Stimulated activated CD4-positive, alpha-beta T cell treated with anti-CD3 and anti-CD28 coated beads, Interleukin-2, amount 100 ng/mL, for 48 hours (primary cell): ENCODE measurements at regions not wholly inside any gene's neighbourhood (a gene's known extent, or its start where the extent isn't known, plus 50 kb on each side); places are given as distances from the start of the nearest gene placed in this dataset.
"Not testable (repeated sequence)": the region's sequence is repeated elsewhere in the genome, so short reads cannot be mapped to it uniquely, and the experiment has no call there.

Source experiments
- DNase-seq, 2 donors: peaks; one replicate each; pipeline ENCODE4 v3.0.0-alpha.2; 2020

DNA sequence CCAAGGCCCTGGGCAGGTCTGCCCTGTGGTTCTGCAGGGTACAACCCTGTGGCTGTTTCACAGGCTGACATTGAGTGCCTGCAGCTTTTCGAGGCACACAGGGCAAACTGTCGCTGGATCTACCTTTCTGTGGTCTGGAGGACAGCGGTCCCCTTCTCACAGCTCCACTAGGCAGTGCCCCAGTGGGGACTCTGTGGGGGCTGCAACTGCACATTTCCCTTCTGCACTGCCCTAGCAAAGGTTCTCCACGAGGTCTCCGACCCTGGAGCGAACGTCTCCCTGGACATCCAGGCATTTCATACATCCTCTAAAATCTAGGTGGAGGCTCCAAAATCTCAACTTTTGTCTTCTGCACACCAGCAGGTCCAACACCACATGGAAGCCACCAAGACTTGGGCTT lies 1645.2 kb upstream of the CDH6 start:
- no peak for DNase-seq

DNA sequence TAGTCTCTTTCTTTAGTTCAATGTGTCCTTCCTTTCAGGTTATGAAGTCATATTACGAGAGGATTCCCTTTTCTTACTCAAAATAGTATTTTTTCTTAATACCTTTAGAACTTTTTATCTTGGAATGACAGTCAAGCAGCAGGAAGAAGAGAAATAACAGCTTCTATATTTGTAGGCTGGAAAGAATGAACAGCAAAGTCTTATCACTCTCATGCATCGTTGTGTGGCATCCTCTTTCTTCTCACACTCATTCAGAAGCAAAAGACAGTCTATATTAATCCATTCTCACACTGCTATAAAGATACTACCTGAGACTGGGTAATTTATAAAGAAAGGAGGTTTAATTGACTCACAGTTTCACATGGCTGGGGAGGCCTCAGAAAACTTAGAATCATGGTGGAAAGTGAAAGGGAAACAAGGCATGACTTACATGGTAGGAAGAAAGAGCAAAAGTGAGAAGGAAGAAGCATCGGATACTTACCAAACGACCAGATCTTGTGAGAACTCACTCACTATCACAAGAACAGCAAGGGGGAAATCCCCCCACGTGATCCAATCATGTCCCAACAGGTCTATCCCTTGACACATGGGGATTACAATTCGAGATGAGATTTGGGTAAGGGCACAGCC lies 1646.1 kb upstream of the CDH6 start:
- no peak for DNase-seq

DNA sequence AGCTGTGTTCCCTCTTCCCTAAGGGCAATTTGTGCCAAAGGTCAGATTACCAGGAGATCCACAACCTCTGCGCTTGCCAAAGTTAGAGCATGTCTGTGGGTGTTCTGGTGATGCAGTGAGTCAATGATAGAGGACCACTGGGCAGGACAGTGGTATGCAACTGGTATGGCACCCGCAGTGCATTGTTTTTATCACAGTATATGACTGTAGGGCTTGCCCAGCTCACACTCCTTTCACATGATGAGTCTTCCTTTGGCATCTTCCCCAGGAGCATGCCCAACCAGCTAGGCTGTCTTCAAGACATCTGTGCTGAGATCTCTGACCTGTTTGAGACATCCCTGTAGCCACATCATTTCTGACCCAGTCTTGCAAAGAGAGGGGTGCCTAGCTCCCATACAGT lies 1650.0 kb upstream of the CDH6 start:
- no peak for DNase-seq

DNA sequence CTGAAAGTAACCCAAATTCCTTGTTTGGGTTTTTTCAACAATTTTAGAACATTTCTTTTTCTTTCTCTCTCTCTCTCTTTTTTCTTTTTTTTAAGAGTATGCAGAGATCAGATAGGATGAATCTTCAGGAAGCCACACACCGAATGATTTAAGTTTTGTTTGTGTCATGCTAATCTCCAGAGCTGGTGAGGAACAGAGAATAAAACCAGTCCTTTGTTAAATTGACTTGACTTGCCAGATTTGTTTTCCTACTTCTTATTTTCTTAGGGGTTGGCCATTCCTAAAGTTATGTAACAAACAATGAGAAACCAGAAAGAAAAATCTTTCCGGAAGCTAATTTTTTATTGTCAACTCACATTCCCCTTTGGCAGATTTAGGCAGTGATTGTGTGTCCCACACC lies 1669.3 kb upstream of the CDH6 start:
- no peak for DNase-seq

DNA sequence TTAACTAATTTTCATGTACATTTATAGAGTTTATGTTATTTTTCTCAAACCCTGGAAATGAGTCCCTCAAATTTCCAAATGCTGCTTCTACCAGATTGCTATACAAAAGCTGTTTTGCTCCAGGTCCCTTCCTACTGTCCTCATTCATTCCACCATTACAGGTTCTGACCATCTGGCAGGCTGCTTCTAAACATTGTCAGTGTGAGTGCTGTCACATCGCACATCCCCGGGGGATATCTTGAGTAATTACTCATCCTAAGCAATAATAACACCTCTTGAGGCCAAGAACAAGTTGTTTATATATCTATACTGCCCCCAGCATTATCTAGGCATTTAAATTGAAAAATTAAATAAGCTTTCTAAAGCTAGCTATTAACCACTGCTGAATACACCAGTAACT lies 1675.3 kb upstream of the CDH6 start:
- no peak for DNase-seq

DNA sequence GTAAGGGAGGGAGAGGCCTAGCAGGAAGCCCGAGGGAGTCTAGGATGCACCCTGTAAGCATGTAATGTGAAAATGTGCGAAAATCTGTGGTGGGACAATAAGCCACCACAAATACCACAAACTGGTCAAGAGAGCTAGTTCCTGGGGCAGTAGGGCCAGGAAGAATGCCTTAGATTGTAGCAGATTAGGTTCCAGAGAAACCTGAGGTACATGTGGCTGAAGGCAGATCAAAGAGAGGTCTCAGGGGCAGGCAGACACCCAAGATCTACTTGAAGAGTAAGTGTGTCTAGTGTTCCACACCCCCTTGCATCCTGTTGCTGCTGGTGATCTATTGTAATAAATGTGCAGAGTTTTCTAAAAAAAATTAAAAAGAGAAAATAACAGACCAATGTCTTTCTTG lies 1677.3 kb upstream of the CDH6 start:
- no peak for DNase-seq

DNA sequence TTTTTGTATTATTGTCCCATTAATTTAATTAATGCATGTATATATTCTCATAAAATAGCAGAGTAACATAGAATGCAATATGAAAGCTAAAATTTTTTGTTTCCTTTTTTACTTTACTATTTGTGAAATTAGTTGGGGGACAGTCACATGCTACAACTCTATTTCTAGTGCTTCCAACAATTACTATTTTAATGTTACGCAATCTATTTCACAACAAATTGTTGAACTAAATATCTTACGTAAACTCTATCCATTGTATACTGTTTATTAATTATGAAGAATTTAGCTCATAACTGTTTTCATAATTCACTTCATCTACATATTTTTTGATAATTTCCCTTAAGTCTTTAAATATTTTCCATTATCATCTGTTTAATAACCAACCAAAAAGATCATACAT lies 1685.4 kb upstream of the CDH6 start:
- no peak for DNase-seq

DNA sequence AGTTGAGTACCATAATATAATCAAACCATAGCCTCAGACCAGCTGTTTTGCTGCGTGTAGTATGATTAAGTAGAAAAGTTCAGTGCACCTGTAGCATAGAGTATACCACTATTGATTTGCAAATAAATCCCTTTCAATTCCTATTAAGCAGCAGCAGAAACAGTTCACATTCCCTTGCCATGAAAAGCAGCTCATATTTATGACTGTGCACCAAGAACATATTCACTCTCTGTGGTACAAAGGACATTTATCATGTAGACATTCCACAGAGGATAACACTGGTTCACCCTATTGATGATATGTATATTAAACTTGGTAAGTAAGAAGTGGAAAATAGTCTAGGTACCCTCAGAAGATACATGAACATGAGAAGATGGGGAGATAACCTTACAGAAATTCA lies 1689.1 kb upstream of the CDH6 start:
- no peak for DNase-seq

DNA sequence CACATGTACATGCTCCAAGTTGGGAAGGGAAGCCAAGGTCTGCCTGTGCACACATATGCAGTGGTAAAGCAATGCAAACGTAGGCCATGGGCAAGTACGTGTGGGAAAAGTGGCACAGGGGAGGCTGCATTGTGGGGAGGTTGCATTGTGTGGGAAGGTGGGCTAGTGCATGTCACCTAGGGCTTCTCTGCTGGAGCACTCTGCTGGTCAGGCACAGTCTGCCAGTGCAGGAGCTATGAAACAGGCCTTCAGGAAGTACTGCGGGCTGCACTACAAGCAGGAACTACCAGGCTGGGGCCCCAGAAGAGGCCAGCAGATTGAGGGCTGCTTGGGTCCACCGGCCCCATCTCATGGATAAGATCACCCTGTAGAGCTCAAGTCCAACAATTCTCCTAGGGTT lies 1694.6 kb upstream of the CDH6 start:
- DNase-seq: no peak

DNA sequence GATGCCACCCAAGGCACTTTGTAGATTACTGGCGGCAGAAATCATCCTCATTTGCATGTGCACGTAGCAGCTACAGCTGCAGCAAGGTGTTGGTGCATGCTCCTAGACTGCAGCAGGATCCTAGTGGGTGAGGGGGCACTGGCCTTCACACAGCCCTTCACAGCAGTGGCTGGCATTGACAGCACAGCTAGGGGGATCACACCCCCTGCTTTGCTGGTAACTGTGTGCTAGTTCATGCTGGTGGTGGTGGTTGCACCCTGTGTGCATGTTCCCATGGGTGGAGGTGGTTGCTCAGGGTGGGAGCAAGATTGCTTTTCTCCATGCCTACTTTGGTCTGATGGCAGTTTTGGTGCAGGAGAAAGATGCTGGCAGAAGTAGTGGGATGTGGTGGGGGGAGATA lies 1695.1 kb upstream of the CDH6 start:
- no peak for DNase-seq

DNA sequence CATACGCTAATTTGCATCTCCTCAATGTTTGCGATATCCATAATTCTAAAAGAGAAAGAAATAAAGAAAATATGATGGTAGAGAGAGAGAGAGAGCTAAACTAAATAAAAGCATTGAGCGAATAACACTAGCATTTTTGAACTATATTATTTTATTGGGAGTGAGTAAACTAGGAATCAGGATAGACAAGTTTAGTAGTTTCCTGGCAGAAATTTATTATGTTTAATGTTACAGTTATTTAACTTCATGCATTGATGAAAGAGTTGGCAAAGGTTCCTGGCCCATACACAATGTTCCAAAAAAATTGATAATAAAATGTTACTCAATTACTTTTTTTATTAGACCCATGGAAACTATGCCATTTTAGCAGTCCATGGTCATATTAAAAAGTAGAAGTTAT lies 1708.2 kb upstream of the CDH6 start:
- no peak for DNase-seq

DNA sequence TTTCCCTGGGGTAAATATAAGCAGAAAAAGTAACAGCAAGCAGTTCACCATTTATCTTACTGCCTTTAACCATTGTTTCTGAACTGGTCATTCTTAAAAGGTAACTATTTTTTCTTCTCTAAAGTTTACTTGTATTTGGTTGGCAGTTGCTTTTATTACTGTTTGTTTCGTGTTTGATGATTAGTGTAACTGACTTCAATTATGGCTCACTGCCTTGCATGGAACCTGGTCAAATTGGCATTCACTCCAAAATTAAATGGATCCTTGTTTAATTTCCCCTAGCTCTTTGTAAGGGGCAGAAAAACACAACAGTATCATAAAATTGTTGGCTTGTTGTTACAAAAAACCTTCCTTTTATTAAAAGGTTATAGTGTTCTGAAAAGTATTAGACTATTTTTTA lies 1723.9 kb upstream of the CDH6 start:
- DNase-seq: no peak

DNA sequence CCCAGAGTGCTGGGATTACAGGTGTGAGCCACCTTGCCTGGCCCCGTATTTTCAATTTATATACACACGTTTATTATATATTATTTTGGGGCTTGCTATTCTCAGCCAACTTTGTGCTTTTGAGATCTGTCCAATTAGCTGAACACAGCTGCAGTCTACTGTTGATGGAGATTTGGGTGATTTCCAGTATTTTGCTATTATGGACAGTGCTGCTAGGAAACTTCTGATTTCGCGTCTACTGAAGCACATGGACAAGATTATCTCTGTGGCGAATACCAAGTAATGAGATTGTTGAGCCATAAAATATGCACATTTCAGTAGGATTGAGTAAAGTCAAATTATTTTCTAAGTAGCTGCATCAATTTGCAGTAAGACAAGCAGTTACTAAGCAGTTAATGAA lies 1731.2 kb upstream of the CDH6 start:
- no peak for DNase-seq

DNA sequence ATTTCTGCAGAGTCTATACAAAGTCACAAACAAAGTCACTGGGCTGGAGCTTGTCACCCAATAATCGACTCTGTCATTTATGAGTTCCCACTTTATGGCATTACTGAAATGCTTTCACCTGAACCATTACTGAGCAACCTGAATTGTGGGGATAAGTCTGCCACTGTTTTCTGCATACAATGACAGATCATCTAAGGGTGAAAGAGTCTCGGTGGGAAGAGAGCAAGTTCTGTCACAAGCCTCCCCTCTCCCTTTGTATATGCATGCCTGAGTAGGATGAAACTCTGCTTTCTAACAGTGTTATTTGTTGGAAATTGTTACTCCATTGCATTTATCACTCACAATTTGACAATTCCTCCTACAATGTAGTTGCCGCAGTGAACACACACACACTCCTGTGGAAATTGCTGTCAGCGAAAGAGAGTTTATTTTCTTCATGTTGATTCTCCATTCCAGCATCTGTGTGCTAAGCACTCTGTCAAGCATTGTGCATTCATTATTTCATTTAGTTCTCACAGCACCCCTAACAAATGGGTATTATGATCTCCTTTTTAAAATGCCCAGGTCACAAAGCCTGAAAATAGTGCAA lies 1732.4 kb upstream of the CDH6 start:
- DNase-seq: no peak

DNA sequence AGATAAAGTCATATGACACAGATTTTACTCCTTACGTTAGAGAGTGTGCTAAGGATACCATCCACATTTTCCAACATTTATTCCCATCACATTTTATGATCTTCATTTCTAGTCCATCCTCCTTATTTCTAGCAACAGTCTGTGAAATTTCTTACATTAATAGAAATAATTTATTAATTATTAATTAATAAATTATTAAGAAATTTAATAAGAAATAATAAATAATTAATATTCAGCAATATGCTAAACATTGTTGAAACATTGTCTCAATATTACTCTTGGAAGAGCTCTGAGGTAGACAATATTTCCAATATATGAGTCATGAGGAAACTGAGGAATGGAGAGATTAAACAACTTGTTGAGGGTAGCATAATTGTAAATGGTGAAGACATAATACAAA lies 1742.5 kb upstream of the CDH6 start:
- DNase-seq: not testable (repeated sequence)

DNA sequence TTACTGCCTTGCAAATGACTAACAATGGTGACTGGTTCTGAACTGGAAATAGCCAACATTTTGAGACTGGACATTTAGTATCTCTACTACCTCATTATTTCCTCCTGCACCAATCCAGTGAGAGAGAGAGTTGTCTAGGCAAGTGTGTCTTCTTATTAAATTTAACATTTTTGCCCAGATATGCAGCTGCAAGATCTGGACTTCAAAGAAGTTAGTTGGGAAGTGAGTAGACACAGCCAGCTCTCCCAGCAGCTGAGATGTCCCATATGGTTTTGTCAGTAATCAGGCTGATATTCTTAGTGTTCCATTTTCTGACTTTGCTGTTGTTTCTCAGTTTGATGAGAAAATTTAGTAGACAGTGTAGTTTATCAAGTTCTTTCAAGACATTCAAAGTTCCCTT lies 1778.8 kb upstream of the CDH6 start:
- no peak for DNase-seq

DNA sequence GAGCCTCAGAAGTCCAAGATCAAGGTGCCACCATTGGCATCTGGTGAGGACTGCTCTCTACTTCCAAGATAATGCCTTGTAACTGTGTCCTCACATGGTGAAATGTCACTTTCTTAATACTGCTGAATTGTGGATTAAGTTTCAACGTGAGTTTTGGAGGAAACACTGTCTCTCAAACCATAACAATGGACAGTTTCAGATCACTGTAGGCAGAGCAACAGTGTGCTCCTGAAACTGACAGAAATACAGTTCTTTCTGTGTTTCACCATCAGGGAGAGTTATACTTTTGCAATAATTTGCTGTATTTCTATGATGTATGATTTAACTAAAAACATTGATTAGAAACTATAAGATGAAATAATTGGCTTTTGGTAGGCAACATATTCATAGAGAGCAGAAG lies 1780.5 kb upstream of the CDH6 start:
- DNase-seq: no peak

DNA sequence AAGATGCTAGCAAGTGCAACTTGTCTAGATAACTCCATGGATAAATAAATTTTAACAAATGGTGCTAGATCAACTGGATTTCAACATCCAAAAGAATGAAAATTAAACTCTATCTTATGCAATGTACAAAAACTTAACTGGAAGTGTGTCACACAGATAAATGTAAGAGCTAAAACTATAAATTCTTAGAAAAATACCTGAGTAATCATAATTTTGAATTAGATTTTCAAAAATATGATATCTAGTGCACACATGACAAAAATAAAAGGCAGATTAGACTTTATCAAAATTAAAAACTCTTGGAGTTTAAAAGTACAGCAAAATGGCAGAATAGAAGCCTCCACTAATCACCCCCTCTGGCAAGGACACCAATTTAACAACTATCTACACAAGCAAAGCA lies 1791.2 kb upstream of the CDH6 start:
- DNase-seq: no peak

DNA sequence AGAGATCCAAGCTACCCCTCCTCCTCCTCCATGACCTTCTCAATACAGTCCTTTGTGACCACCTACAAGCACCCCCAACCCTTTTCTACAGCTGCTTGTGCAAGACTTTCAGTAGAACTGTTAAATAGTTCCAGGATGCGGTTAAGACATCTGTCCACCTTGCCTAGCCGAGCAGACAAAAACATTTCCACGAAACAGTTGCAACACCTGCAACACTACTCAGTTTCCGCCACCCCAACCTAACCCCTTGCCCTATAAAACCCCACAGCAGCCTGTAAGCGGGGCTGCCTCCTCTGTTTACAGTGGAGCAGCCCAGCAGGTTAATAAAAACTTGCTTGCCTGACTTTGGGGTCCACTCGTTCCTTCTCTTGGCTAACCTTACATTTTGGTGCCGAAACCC lies 1803.5 kb upstream of the CDH6 start:
- no peak for DNase-seq

DNA sequence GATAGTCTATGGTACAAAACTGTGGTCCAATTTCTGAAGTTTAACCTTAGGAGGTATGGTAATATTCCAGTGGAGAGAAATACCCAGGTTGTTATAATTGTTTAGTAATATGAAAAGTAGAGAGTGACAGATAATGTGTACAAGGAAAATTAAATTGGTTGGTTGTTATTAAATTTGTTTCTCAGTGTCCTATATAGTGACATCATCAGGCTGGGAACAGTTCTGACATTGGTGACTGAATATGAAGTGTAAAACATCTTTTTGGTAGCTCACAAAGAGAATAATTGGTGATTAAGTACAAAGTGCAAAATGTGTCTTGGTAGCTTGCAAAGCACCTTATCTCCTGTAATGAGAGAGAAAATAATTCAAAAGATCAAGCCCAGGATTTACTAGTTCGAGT lies 1806.1 kb upstream of the CDH6 start:
- no peak for DNase-seq

DNA sequence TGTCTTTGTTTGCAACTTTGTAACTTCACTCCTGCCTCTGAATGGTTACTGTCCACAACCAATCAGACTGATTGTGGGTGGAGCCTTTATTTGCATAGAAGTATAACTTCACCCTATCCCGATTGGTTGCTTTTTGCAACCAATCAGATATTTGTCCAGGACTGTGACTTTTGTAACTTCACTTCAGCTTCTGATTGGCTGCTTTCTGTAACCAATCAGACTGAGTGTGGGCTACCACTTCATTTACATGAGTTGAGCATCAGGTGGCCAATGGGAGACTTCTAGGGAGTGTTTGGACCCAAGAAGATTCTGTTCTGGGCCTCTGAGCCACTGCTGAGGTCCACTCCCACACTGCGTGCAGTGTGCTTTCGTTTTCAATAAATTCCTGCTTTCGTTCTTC lies 1810.7 kb upstream of the CDH6 start:
- DNase-seq: no peak

DNA sequence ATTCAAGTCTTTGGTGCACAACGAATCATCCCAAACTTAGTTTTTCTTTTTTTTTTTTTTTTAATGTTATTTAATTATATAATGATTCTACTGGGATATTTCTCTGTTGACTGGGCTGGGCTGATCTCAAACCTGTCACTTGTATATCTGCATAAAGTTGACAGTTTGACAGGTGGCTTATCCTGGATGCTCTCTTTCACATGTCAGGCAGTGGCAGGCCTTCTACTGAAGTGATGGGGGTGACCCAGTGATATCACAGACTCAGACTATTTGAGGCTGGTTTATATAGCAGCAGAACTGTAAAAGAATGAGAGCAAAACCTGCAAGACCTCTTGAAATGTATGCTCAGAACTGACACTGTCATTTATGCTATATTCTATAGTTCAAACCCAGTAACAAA lies 1813.5 kb upstream of the CDH6 start:
- no peak for DNase-seq

DNA sequence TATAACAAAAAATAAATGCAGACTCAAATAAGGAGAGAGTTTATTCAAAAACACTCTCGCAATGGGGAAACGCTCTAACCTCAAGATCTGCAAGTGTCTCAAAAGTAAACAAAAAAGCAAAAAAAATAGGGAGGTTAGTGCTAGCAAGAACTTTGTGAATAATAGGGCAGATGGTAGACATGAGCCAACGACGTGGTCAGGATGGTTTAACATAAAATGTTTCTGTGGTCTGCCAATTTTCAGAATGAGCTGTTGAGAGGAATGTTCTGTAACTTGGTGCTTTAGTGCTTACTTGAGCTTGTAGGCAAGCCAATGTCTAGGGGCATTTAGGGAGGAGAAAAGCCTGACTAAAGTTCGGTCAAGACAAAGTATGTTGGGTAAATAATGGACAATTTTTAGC lies 1813.9 kb upstream of the CDH6 start:
- DNase-seq: no peak

DNA sequence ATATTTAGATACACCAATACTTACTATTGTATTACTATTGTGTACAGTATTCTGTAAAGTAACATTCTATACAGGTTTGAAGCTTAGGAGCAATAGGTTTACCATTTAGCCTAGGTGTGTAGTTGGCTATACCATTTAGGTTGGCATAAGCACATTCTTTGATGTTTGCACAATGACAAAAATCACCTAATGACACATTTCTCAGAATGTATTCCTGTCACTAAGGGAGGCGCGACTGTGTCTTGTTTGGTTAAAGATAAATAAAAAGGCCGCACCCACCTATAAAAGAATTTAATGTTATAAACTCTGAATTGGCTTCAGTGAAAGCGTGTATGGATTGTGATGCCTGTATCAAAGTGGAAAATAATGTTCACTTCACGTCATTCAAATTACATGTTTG lies 1815.4 kb upstream of the CDH6 start:
- DNase-seq: no peak

DNA sequence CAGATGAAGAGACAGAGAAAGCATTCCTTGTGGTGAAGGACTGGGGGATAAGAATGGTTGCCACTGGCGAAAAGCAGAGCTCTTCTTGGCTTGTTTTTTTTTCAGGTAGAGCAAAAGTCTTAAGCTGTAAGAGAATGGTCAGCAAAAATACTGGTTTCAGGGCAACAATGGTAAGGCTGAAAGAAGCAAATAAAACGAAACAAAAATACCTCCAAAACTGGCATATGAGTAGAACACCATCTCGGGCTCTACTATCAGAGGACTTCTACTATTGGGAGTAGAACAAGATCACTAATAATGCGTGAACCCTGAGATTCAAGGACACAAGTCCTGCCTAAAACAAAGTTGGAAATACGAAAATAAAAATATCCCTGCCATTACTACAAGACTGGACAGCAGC lies 1823.2 kb upstream of the CDH6 start:
- DNase-seq: no peak
